ENCODE measurements at regions not wholly inside any gene's neighbourhood (a gene's known extent, or its start where the extent isn't known, plus 50 kb on each side); places are given as distances from the start of the nearest gene placed in this dataset.

- H3K9ac ChIP-seq (ENCODE audit: low read length): no peak overlapping the region
- H3K4me1 ChIP-seq (ENCODE audit: control insufficient read depth, insufficient read depth, low read length): peaks cover 15% of the 10 kb centered on the region
- H3K27ac ChIP-seq (ENCODE audit: low read depth, low read length): no peak overlapping the region
- H3K9me3 ChIP-seq (ENCODE audit: control insufficient read depth, insufficient read depth, low read depth, low read length): no peaks in the 10 kb centered on the region
- H3K27me3 ChIP-seq (ENCODE audit: control insufficient read depth, insufficient read depth, low read length): no peaks in the 10 kb centered on the region
- no peaks in the 10 kb centered on the region for H3K36me3 ChIP-seq (ENCODE audit: control insufficient read depth, insufficient read depth, low read length)
- H3K4me3 ChIP-seq (ENCODE audit: low read depth, low read length): no peak overlapping the region
Observed at GRCh38 chr9:86893811-86894490, 53.4 kb downstream of the GAS1 start.

- no peaks in the 10 kb centered on the region for H3K27me3 ChIP-seq (ENCODE audit: control insufficient read depth, insufficient read depth, low read length)
- H3K4me1 ChIP-seq (ENCODE audit: control insufficient read depth, insufficient read depth, low read length): peaks cover 15% of the 10 kb centered on the region
- no peak overlapping the region for H3K4me3 ChIP-seq (ENCODE audit: low read depth, low read length)
- H3K9ac ChIP-seq (ENCODE audit: low read length): no peak overlapping the region
- H3K9me3 ChIP-seq (ENCODE audit: control insufficient read depth, insufficient read depth, low read depth, low read length): no peaks in the 10 kb centered on the region
- H3K27ac ChIP-seq (ENCODE audit: low read depth, low read length): no peak overlapping the region
- H3K36me3 ChIP-seq (ENCODE audit: control insufficient read depth, insufficient read depth, low read length): no peaks in the 10 kb centered on the region
Observed at GRCh38 chr9:86892576-86892975, 54.7 kb downstream of the GAS1 start.

DNA sequence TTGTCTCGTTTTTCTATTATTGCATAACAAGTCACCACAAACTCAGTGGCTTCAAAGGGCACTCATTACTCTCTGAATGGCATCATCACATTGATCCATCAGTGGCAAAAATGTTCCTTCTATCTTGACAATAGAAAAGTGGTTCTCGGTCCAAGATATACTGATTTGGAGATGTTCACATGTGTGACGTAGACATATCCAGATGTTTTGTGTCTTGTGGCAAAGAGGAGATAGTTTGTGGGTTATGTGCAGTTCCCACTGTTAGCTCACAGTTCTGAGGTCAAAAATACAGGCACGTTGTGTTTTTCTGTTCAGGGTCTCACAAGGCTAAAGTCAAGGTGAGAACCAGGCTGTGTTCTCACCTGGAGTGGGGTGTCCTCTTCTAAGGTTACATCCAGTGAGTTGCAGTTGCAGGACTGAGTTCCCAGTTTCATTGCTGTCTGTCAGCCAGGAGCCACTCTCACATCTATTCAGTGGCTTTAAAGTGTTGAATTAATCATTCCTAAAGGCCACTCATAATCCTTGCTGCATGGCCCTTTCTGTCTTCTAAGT is 55.3 kb downstream of the GAS1 start:
- H3K9me3 ChIP-seq (ENCODE audit: control insufficient read depth, insufficient read depth, low read depth, low read length): no peaks in the 10 kb centered on the region
- H3K9ac ChIP-seq (ENCODE audit: low read length): no peak overlapping the region
- no peaks in the 10 kb centered on the region for H3K27me3 ChIP-seq (ENCODE audit: control insufficient read depth, insufficient read depth, low read length)
- no peak overlapping the region for H3K27ac ChIP-seq (ENCODE audit: low read depth, low read length)
- no peak overlapping the region for H3K4me3 ChIP-seq (ENCODE audit: low read depth, low read length)
- H3K4me1 ChIP-seq (ENCODE audit: control insufficient read depth, insufficient read depth, low read length): peaks cover 15% of the 10 kb centered on the region
- H3K36me3 ChIP-seq (ENCODE audit: control insufficient read depth, insufficient read depth, low read length): no peaks in the 10 kb centered on the region

DNA sequence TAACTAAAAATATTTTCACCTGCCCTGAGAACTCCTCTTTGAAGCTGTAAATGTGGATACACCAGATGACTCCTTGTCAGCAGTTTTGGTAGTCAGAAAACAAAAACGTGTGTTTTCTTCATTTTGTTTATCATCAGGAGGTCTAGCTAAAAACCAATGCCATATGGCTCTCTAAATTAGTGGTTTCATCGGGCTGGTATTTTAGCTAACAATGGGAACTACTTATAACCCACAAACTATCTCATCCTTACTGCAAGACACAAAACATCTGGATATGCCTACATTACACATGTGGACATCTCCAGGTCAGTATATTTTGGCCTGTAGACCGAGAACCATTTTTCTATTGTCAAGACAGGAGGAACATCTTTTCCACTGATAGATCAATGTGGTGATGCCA is 56.2 kb downstream of the GAS1 start:
- Histone ChIP-seq H3K27me3 (ENCODE audit: control insufficient read depth, insufficient read depth, low read length) (no peaks in the 10 kb centered on the region), H3K27ac (ENCODE audit: low read depth, low read length) (no peak overlapping the region), H3K9me3 (ENCODE audit: control insufficient read depth, insufficient read depth, low read depth, low read length) (no peaks in the 10 kb centered on the region), H3K9ac (ENCODE audit: low read length) (no peak overlapping the region), H3K4me1 (ENCODE audit: control insufficient read depth, insufficient read depth, low read length) (peaks cover 20% of the 10 kb centered on the region), H3K36me3 (ENCODE audit: control insufficient read depth, insufficient read depth, low read length) (no peaks in the 10 kb centered on the region), H3K4me3 (ENCODE audit: low read depth, low read length) (no peak overlapping the region)

DNA sequence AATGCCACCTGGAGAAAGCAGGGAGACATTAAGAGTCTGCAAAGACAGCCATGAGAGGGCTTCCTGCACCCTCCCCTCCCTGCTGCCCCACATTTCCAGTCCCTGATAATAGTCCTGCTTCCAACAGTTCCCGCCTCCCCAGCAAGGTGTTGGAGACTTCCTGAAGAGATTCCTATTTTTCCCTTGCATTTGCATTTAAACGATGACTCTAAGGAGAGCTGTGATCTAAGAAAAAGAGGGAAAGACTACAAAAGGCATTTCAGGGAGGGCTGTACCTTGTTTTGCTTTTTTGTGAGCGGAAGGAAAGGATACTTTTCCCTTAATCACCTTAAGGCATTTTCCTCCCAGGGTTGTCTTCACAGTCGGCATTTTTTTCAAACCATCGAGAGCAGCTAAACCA is 62.1 kb downstream of the GAS1 start:
- Histone ChIP-seq H3K9me3 (ENCODE audit: control insufficient read depth, insufficient read depth, low read depth, low read length) (no peaks in the 10 kb centered on the region), H3K27me3 (ENCODE audit: control insufficient read depth, insufficient read depth, low read length) (0 out of 2 replicates have a peak, but pooled peaks cover 3% of the 10 kb centered on the region), H3K27ac (ENCODE audit: low read depth, low read length) (no peak overlapping the region), H3K4me3 (ENCODE audit: low read depth, low read length) (no peak overlapping the region; the same call in 1 of the 2 replicates), H3K36me3 (ENCODE audit: control insufficient read depth, insufficient read depth, low read length) (no peaks in the 10 kb centered on the region), H3K9ac (ENCODE audit: low read length) (no peak overlapping the region), H3K4me1 (ENCODE audit: control insufficient read depth, insufficient read depth, low read length) (peaks cover 16% of the 10 kb centered on the region)

- no peaks in the 10 kb centered on the region for H3K27me3 ChIP-seq (ENCODE audit: control insufficient read depth, insufficient read depth, low read length)
- H3K9ac ChIP-seq (ENCODE audit: low read length): no peak overlapping the region
- H3K4me1 ChIP-seq (ENCODE audit: control insufficient read depth, insufficient read depth, low read length): no peaks in the 10 kb centered on the region
Observed at GRCh38 chr9:86876621-86877196, 70.6 kb downstream of the GAS1 start.

GRCh38 chr9:86868616-86869015 is 78.7 kb downstream of the GAS1 start:
- Histone ChIP-seq H3K27me3 (ENCODE audit: control insufficient read depth, insufficient read depth, low read length) (no peaks in the 10 kb centered on the region), H3K4me1 (ENCODE audit: control insufficient read depth, insufficient read depth, low read length) (peaks cover 5% of the 10 kb centered on the region; the same call in 1 of the 2 replicates), H3K4me3 (ENCODE audit: low read depth, low read length) (no peak overlapping the region), H3K27ac (ENCODE audit: low read depth, low read length) (no peak overlapping the region), H3K9me3 (ENCODE audit: control insufficient read depth, insufficient read depth, low read depth, low read length) (no peaks in the 10 kb centered on the region), H3K9ac (ENCODE audit: low read length) (no peak overlapping the region), H3K36me3 (ENCODE audit: control insufficient read depth, insufficient read depth, low read length) (no peaks in the 10 kb centered on the region)

More at GRCh38 chr9:86876621-86877196, 70.6 kb downstream of the GAS1 start:
- no peaks in the 10 kb centered on the region for H3K9me3 ChIP-seq (ENCODE audit: control insufficient read depth, insufficient read depth, low read depth, low read length)
- H3K4me3 ChIP-seq (ENCODE audit: low read depth, low read length): no peak overlapping the region
- no peak overlapping the region for H3K27ac ChIP-seq (ENCODE audit: low read depth, low read length)
- no peaks in the 10 kb centered on the region for H3K36me3 ChIP-seq (ENCODE audit: control insufficient read depth, insufficient read depth, low read length)

- no peak overlapping the region for H3K27ac ChIP-seq (ENCODE audit: low read depth, low read length)
- no peaks in the 10 kb centered on the region for H3K36me3 ChIP-seq (ENCODE audit: control insufficient read depth, insufficient read depth, low read length)
Observed at GRCh38 chr9:86867804-86868313, 79.4 kb downstream of the GAS1 start.

DNA sequence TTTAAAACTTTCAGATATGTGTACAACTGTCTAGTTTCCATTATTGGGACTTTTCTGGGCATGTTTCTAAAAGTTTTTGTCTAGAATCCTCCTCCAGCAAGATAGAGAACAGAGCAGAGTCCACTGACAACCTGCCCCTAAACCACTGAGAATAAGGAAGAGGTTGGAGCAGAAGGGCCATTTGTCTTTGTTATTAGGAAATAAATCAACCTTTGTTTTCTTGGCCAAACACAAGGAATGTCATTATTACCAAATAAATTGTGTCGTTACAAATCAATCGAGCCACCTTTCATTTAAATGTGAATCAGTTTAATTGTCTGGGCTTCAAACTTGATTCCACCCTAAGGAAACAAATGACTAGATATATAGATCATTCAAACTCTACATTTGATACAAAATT is 81.4 kb downstream of the GAS1 start:
- H3K9me3 ChIP-seq (ENCODE audit: control insufficient read depth, insufficient read depth, low read depth, low read length): no peaks in the 10 kb centered on the region
- no peak overlapping the region for H3K9ac ChIP-seq (ENCODE audit: low read length)
- peaks cover 5% of the 10 kb centered on the region; the same call in 1 of the 2 replicates for H3K4me1 ChIP-seq (ENCODE audit: control insufficient read depth, insufficient read depth, low read length)
- no peaks in the 10 kb centered on the region for H3K27me3 ChIP-seq (ENCODE audit: control insufficient read depth, insufficient read depth, low read length)
- H3K27ac ChIP-seq (ENCODE audit: low read depth, low read length): no peak overlapping the region
- no peak overlapping the region for H3K4me3 ChIP-seq (ENCODE audit: low read depth, low read length)
- H3K36me3 ChIP-seq (ENCODE audit: control insufficient read depth, insufficient read depth, low read length): no peaks in the 10 kb centered on the region

More at GRCh38 chr9:86867804-86868313, 79.4 kb downstream of the GAS1 start:
- Histone ChIP-seq H3K9ac (ENCODE audit: low read length) (no peak overlapping the region), H3K9me3 (ENCODE audit: control insufficient read depth, insufficient read depth, low read depth, low read length) (no peaks in the 10 kb centered on the region), H3K4me3 (ENCODE audit: low read depth, low read length) (no peak overlapping the region), H3K4me1 (ENCODE audit: control insufficient read depth, insufficient read depth, low read length) (peaks cover 5% of the 10 kb centered on the region; the same call in 1 of the 2 replicates), H3K27me3 (ENCODE audit: control insufficient read depth, insufficient read depth, low read length) (no peaks in the 10 kb centered on the region)

DNA sequence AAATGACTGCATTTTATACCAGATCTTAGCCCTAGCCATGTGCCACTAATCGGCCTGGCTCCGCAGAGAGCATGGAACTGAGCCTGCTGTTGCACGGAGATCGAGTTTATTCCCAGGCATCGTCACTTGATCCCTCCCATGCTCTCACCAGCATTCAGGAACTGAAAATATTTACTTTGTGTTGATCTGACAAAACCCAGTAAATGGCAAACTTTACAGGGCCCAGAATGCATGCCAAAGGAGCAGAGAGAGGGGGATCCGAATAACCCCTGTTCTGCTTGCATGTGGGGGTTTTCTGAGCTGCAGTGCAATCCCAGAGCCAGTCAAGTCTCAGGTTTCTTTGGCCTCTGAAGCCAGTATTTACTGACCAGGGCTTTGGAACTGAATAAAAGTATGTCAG is 87.3 kb downstream of the GAS1 start:
- H3K4me1 ChIP-seq (ENCODE audit: control insufficient read depth, insufficient read depth, low read length): peaks cover 6% of the 10 kb centered on the region
- no peaks in the 10 kb centered on the region for H3K27me3 ChIP-seq (ENCODE audit: control insufficient read depth, insufficient read depth, low read length)
- H3K36me3 ChIP-seq (ENCODE audit: control insufficient read depth, insufficient read depth, low read length): no peaks in the 10 kb centered on the region
- no peak overlapping the region for H3K27ac ChIP-seq (ENCODE audit: low read depth, low read length)
- H3K4me3 ChIP-seq (ENCODE audit: low read depth, low read length): no peak overlapping the region
- H3K9ac ChIP-seq (ENCODE audit: low read length): no peak overlapping the region
- H3K9me3 ChIP-seq (ENCODE audit: control insufficient read depth, insufficient read depth, low read depth, low read length): no peaks in the 10 kb centered on the region

GRCh38 chr9:86859056-86859455 is 88.2 kb downstream of the GAS1 start:
- Histone ChIP-seq H3K36me3 (ENCODE audit: control insufficient read depth, insufficient read depth, low read length) (no peaks in the 10 kb centered on the region), H3K4me3 (ENCODE audit: low read depth, low read length) (no peak overlapping the region), H3K9me3 (ENCODE audit: control insufficient read depth, insufficient read depth, low read depth, low read length) (no peaks in the 10 kb centered on the region), H3K27ac (ENCODE audit: low read depth, low read length) (no peak overlapping the region), H3K9ac (ENCODE audit: low read length) (no peak overlapping the region), H3K4me1 (ENCODE audit: control insufficient read depth, insufficient read depth, low read length) (peaks cover 8% of the 10 kb centered on the region), H3K27me3 (ENCODE audit: control insufficient read depth, insufficient read depth, low read length) (no peaks in the 10 kb centered on the region)
